H1 (cell line): ENCODE measurements at regions not wholly inside any gene's neighbourhood (a gene's known extent, or its start where the extent isn't known, plus 50 kb on each side); places are given as distances from the start of the nearest gene placed in this dataset.

ENCODE experiments used
- CTCF ChIA-PET: fragments of 300-600 bp; sonication (Branson Sonifier 250); formaldehyde crosslinking; loops from one replicate; lab custom pipeline; 2021; ENCODE audit not compliant: partially characterized antibody; lab: Charles Lee
- POLR2A ChIA-PET: fragments of 300-600 bp; sonication (Branson Sonifier 250); formaldehyde crosslinking; loops from one replicate; lab custom pipeline; 2021; ENCODE audit warnings: inconsistent platforms; ENCODE audit not compliant: partially characterized antibody; lab: Charles Lee
- DNase-seq, 2 experiments: peaks; one replicate each; pipeline versions ENCODE4 v3.0.0 to v3.0.0-alpha.2; 2010 to 2022; ENCODE audit warnings: low spot score in 2 of 2, low read depth in 1 of 2, mixed read lengths in 1 of 2
- FAIRE-seq: peaks from 2 replicates; lab custom pipeline; 2011; peaks lifted over from hg19 to GRCh38; lab: Jason Lieb, UNC
- H2AFZ ChIP-seq: 2 replicates; pipeline ENCODE4 v1.8.1; 2012; ENCODE audit warnings: low read length, inconsistent platforms
- H2AK5ac ChIP-seq: 2 replicates; pipeline ENCODE4 v1.6.1; 2013; ENCODE audit warnings: low read depth, low read length
- H2BK120ac ChIP-seq: replicated peaks from 2 replicates; pipeline ENCODE3; 2013; ENCODE audit warnings: low read depth, low read length, inconsistent platforms
- H2BK12ac ChIP-seq: 2 replicates; pipeline ENCODE4 v1.6.1; 2013; ENCODE audit warnings: low read depth, low read length
- H2BK15ac ChIP-seq: 2 replicates; pipeline ENCODE4 v1.6.1; 2013; ENCODE audit warnings: low read length
- H2BK20ac ChIP-seq: 2 replicates; pipeline ENCODE4 v1.6.1; 2013; ENCODE audit warnings: low read length
- H2BK5ac ChIP-seq: 2 replicates; pipeline ENCODE4 v1.6.1; 2013; ENCODE audit warnings: low read depth, low read length
- H3K14ac ChIP-seq: 2 replicates; pipeline ENCODE4 v1.6.1; 2013; ENCODE audit warnings: inconsistent platforms; ENCODE audit not compliant: insufficient read length
- H3K18ac ChIP-seq: 2 replicates; pipeline ENCODE4 v1.6.1; 2013; ENCODE audit warnings: low read length; ENCODE audit errors: extremely low read depth
- H3K23ac ChIP-seq: 2 replicates; pipeline ENCODE4 v1.6.1; 2013; ENCODE audit warnings: inconsistent platforms; ENCODE audit not compliant: insufficient read length
- H3K23me2 ChIP-seq: 2 replicates; pipeline ENCODE4 v1.6.1; 2013; ENCODE audit warnings: low read depth, low read length
- H3K27ac ChIP-seq: 2 replicates; pipeline ENCODE4 v1.6.1; 2011; ENCODE audit warnings: low read depth, low read length, inconsistent platforms
- H3K27me3 ChIP-seq, 4 experiments: replicated peaks in 1 of 4; 1 replicate in 1 of 4; 2 replicates in 3 of 4; pipeline versions ENCODE4 v1.6.1 to v1.8.1; 2011 to 2013; ENCODE audit warnings: low read length in 3 of 4, mild to moderate bottlenecking in 3 of 4, inconsistent platforms in 2 of 4, mixed read lengths in 2 of 4, moderate library complexity in 1 of 4; ENCODE audit not compliant: control insufficient read depth in 3 of 4, insufficient read depth in 3 of 4; ENCODE audit errors: extremely low read depth in 1 of 4
- H3K36me3 ChIP-seq, 4 experiments: 2 replicates each; pipeline versions ENCODE4 v1.6.1 to v1.8.1; 2011 to 2013; ENCODE audit warnings: mild to moderate bottlenecking in 4 of 4, low read length in 3 of 4, moderate library complexity in 2 of 4, control low read depth in 1 of 4, inconsistent platforms in 1 of 4; ENCODE audit not compliant: insufficient read depth in 4 of 4, control insufficient read depth in 2 of 4
- H3K4ac ChIP-seq: replicated peaks from 2 replicates; pipeline ENCODE3; 2013; ENCODE audit warnings: low read length, low read depth, mixed read lengths, inconsistent platforms; ENCODE audit not compliant: insufficient read length
- H3K4me1 ChIP-seq, 4 experiments: replicated peaks in 1 of 4; 1 replicate in 1 of 4; 2 replicates in 3 of 4; pipeline versions ENCODE4 v1.6.1 to v1.8.1; 2011 to 2013; ENCODE audit warnings: low read length in 3 of 4, inconsistent platforms in 2 of 4, mixed read lengths in 1 of 4; ENCODE audit not compliant: insufficient read depth in 4 of 4, control insufficient read depth in 3 of 4
- H3K4me2 ChIP-seq, 2 experiments: 2 replicates each; pipeline versions ENCODE4 v1.6.1 to v1.8.1; 2011 to 2013; ENCODE audit warnings: low read depth in 2 of 2, low read length in 2 of 2, control low read depth in 1 of 2, inconsistent platforms in 1 of 2, mild to moderate bottlenecking in 1 of 2; ENCODE audit not compliant: insufficient read depth in 1 of 2
- H3K4me3 ChIP-seq, 4 experiments: fragments of 200-600, 300-600 bp in 1 of 4; sonication (generic), shearing (Covaris generic), sonication (Bioruptor Twin) in 1 of 4; 2 replicates each; pipeline versions ENCODE4 v1.5.1 to v1.8.1; 2011 to 2016; ENCODE audit warnings: low read length in 4 of 4, low read depth in 3 of 4, control low read depth in 2 of 4, inconsistent platforms in 2 of 4, mild to moderate bottlenecking in 2 of 4, mixed read lengths in 1 of 4, moderate library complexity in 1 of 4; ENCODE audit not compliant: insufficient read depth in 2 of 4; ENCODE audit errors: extremely low read depth in 1 of 4
- H3K56ac ChIP-seq: replicated peaks from 2 replicates; pipeline ENCODE3; 2013; ENCODE audit warnings: low read depth, mild to moderate bottlenecking, mixed read lengths, low read length, inconsistent platforms; ENCODE audit not compliant: insufficient read length
- H3K79me1 ChIP-seq: 2 replicates; pipeline ENCODE4 v1.6.1; 2013; ENCODE audit warnings: low read depth, low read length, control low read depth
- H3K79me2 ChIP-seq, 2 experiments: 2 replicates each; pipeline versions ENCODE4 v1.6.1 to v1.8.1; 2012 to 2013; ENCODE audit warnings: low read length in 2 of 2, mild to moderate bottlenecking in 2 of 2, inconsistent platforms in 1 of 2; ENCODE audit not compliant: insufficient read depth in 2 of 2, control insufficient read depth in 1 of 2
- H3K9ac ChIP-seq, 4 experiments: replicated peaks in 1 of 4; 1 replicate in 1 of 4; 2 replicates in 3 of 4; pipeline versions ENCODE4 v1.6.1 to v1.8.1; 2011 to 2013; ENCODE audit warnings: low read depth in 3 of 4, low read length in 3 of 4, control low read depth in 2 of 4, mild to moderate bottlenecking in 2 of 4, moderate library complexity in 2 of 4, inconsistent platforms in 1 of 4; ENCODE audit errors: extremely low read depth in 1 of 4
- H3K9me3 ChIP-seq, 2 experiments: 2 replicates each; pipeline versions ENCODE4 v1.6.1 to v1.8.1; 2012 to 2013; ENCODE audit warnings: mild to moderate bottlenecking in 2 of 2, moderate library complexity in 2 of 2, control low read depth in 1 of 2, inconsistent platforms in 1 of 2, low read depth in 1 of 2, low read length in 1 of 2, mixed read lengths in 1 of 2; ENCODE audit not compliant: insufficient read depth in 2 of 2
- H4K20me1 ChIP-seq, 2 experiments: replicated peaks in 1 of 2; 2 replicates each; pipeline versions ENCODE3 to v1.8.1; 2011 to 2013; ENCODE audit warnings: inconsistent platforms in 2 of 2, low read length in 2 of 2, mild to moderate bottlenecking in 1 of 2; ENCODE audit not compliant: insufficient read depth in 2 of 2, control insufficient read depth in 1 of 2
- H4K5ac ChIP-seq: 2 replicates; pipeline ENCODE4 v1.6.1; 2013; ENCODE audit warnings: low read length, low read depth, mixed read lengths, inconsistent platforms; ENCODE audit not compliant: insufficient read length
- H4K8ac ChIP-seq: 2 replicates; pipeline ENCODE4 v1.8.0; 2013; ENCODE audit warnings: mild to moderate bottlenecking, moderate library complexity, low read length, inconsistent platforms; ENCODE audit not compliant: insufficient read depth; ENCODE audit errors: extremely low read depth
- H4K91ac ChIP-seq: replicated peaks from 2 replicates; pipeline ENCODE3; 2013; ENCODE audit warnings: low read length, mixed read lengths, inconsistent platforms; ENCODE audit not compliant: insufficient read length
- ASH2L ChIP-seq: fragments of 200-600, 300-600 bp; sonication (generic); IDR thresholded peaks from one replicate; pipeline ENCODE4 v1.7.1; 2017; ENCODE audit warnings: low read length
- BACH1 ChIP-seq: IDR thresholded peaks from 2 replicates; pipeline ENCODE4 v1.6.1; 2012; ENCODE audit warnings: low read length, improper control_type of control experiment
- BCL11A ChIP-seq, 2 experiments: IDR thresholded peaks; one replicate each; pipeline ENCODE4 v1.6.1; 2011; ENCODE audit warnings: low read depth in 2 of 2, low read length in 2 of 2, mild to moderate bottlenecking in 2 of 2
- CHD1 ChIP-seq: IDR thresholded peaks from 2 replicates; pipeline ENCODE4 v1.6.1; 2012; ENCODE audit warnings: low read depth, low read length, improper control_type of control experiment
- CHD2 ChIP-seq: IDR thresholded peaks from 2 replicates; pipeline ENCODE4 v1.6.1; 2012; ENCODE audit warnings: low read length, improper control_type of control experiment
- CREB1 ChIP-seq: IDR thresholded peaks from 2 replicates; pipeline ENCODE4 v1.6.1; 2012; ENCODE audit warnings: inconsistent platforms
- EGR1 ChIP-seq: IDR thresholded peaks from 2 replicates; pipeline ENCODE4 v1.6.1; 2011; ENCODE audit warnings: low read depth, low read length, borderline replicate concordance
- KDM5A ChIP-seq: fragments of 200-600 bp; IDR thresholded peaks from 2 replicates; pipeline ENCODE4 v1.7.1; 2012; ENCODE audit warnings: mild to moderate bottlenecking, low read length, inconsistent platforms, mixed read lengths
- MAFK ChIP-seq: IDR thresholded peaks from 2 replicates; pipeline ENCODE4 v1.6.1; 2012; ENCODE audit warnings: low read depth, mild to moderate bottlenecking, improper control_type of control experiment, low read length
- NRF1 ChIP-seq: IDR thresholded peaks from 2 replicates; pipeline ENCODE4 v1.6.1; 2011; ENCODE audit warnings: mild to moderate bottlenecking, low read depth, low read length, improper control_type of control experiment
- PHF8 ChIP-seq: fragments of 200-600 bp; sonication (generic); conservative IDR thresholded peaks from 2 replicates; pipeline ENCODE4 v1.7.1; 2012; ENCODE audit warnings: low read depth, mild to moderate bottlenecking, inconsistent platforms, low read length, moderate library complexity
- SIN3A ChIP-seq, 2 experiments: IDR thresholded peaks in 1 of 2; conservative IDR thresholded peaks in 1 of 2; 2 replicates each; pipeline ENCODE4 v1.6.1; 2011 to 2012; ENCODE audit warnings: low read length in 2 of 2, improper control_type of control experiment in 1 of 2, low read depth in 1 of 2, mild to moderate bottlenecking in 1 of 2
- SP2 ChIP-seq: IDR thresholded peaks from 2 replicates; pipeline ENCODE4 v1.6.1; 2012; ENCODE audit warnings: mild to moderate bottlenecking, low read length, inconsistent platforms
- TEAD4 ChIP-seq: IDR thresholded peaks from 2 replicates; pipeline ENCODE4 v1.6.1; 2012; ENCODE audit warnings: low read depth, low read length, inconsistent platforms, mixed read lengths
- WGBS, 2 experiments: shearing (Covaris generic) in 1 of 2; methylation state at CpG; one replicate each; pipeline versions ENCODE4 v1.1.6 to v1.1.7; 2013 to 2015; ENCODE audit warnings: low lambda C conversion rate in 2 of 2, mixed read lengths in 2 of 2, inconsistent platforms in 1 of 2, low coverage in 1 of 2, missing lambda C conversion rate in 1 of 2; ENCODE audit not compliant: insufficient replicate concordance in 2 of 2, insufficient coverage in 1 of 2, insufficient read length in 1 of 2; ENCODE audit errors: extremely low coverage in 1 of 2, missing lambda C conversion rate in 1 of 2; 5-methylcytosine and 5-hydroxymethylcytosine counted together

GRCh38 chr12:16492820-16493797 lies 112.9 kb downstream of the LMO3 start:
- Histone ChIP-seq H3K9ac (no peak overlapping the region), H3K23me2 (no peaks in the 10 kb centered on the region), H3K4me1 (no peaks in the 10 kb centered on the region), H2AK5ac (no peak overlapping the region), H4K20me1 (no peaks in the 10 kb centered on the region), H3K79me2 (no peaks in the 10 kb centered on the region), H4K5ac (no peak overlapping the region), H3K4me3 (no peak overlapping the region), H3K4me2 (no peak overlapping the region), H3K18ac (no peak overlapping the region), H3K36me3 (no peaks in the 10 kb centered on the region), H2BK15ac (no peak overlapping the region), H2AFZ (no peak overlapping the region), H2BK120ac (no peak overlapping the region), H3K9me3 (no peaks in the 10 kb centered on the region), H4K8ac (no peak overlapping the region), H3K27me3 (no peaks in the 10 kb centered on the region), H3K14ac (no peak overlapping the region), H2BK5ac (no peak overlapping the region), H3K56ac (no peak overlapping the region), H2BK20ac (no peak overlapping the region), H4K91ac (no peak overlapping the region), H3K79me1 (no peaks in the 10 kb centered on the region), H3K4ac (no peak overlapping the region), H3K27ac (no peak overlapping the region), H2BK12ac (no peak overlapping the region), H3K23ac (no peak overlapping the region)
- FAIRE-seq (no peak), DNase-seq (no peak)
- POLR2A ChIA-PET = no interaction called here
- 89% methylated on average over 4 of the region's 4 CpGs; no CpG with 5 or more reads in 1 of the 2 experiments for WGBS, 2 experiments
- CTCF ChIA-PET = interaction anchor here (1.0 to 1.6 kb wide), 8 partner anchors 17 to 326 kb away, joined by 3 to 5 read pairs (median 4); no protein-coding TSS in a partner anchor
- TF ChIP-seq BACH1 = no peak
- no peak for TF ChIP-seq CHD2
- TF ChIP-seq CHD1 = no peak
- TF ChIP-seq SIN3A (conservative IDR thresholded peaks at IDR 0.05 in 1 of 2, IDR thresholded peaks at IDR 0.05 in 1 of 2; ENCODE audit: low read depth in 1 of 2, low read length in 2 of 2) = no peak
- no peak for TF ChIP-seq MAFK
- TF ChIP-seq KDM5A = no peak
- no peak for TF ChIP-seq PHF8
- TF ChIP-seq SP2 = no peak
- no peak for TF ChIP-seq BCL11A (IDR thresholded peaks at IDR 0.05; ENCODE audit: low read depth in 2 of 2, low read length in 2 of 2)
- TF ChIP-seq CREB1 = no peak
- no peak for TF ChIP-seq EGR1
- TF ChIP-seq ASH2L = no peak
- no peak for TF ChIP-seq TEAD4
- no peak for TF ChIP-seq NRF1
